ENCODE measurements at regions not wholly inside any gene's neighbourhood (a gene's known extent, or its start where the extent isn't known, plus 50 kb on each side); places are given as distances from the start of the nearest gene placed in this dataset.

DNA sequence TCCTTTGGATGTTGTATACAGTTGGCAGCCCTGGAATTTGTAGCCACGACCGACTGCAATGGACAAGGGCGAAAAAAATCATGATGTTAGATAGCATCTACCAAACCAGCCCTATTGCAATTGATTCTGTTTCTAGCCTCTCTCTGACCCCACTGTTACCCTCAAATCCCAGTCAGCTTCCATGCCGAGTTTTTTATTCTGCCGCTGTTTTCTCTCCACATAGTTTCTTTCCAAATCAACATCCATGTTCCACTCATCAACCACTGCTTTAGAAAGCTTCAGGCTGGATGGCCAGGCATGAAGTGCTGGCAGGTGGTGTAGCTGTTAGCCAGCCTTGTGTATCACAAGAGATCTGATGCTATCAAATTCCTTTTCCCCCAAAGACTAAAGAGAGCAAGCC is 272.8 kb downstream of the FIGN start:
- no peak for DNase-seq (ENCODE audit: low read depth)
- no peak overlapping the region for H3K4me3 ChIP-seq (ENCODE audit: low read depth, low read length)
- TF ChIP-seq, protein P1, sequence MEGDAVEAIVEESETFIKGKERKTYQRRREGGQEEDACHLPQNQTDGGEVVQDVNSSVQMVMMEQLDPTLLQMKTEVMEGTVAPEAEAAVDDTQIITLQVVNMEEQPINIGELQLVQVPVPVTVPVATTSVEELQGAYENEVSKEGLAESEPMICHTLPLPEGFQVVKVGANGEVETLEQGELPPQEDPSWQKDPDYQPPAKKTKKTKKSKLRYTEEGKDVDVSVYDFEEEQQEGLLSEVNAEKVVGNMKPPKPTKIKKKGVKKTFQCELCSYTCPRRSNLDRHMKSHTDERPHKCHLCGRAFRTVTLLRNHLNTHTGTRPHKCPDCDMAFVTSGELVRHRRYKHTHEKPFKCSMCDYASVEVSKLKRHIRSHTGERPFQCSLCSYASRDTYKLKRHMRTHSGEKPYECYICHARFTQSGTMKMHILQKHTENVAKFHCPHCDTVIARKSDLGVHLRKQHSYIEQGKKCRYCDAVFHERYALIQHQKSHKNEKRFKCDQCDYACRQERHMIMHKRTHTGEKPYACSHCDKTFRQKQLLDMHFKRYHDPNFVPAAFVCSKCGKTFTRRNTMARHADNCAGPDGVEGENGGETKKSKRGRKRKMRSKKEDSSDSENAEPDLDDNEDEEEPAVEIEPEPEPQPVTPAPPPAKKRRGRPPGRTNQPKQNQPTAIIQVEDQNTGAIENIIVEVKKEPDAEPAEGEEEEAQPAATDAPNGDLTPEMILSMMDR (conservative IDR thresholded peaks at IDR 0.05; ENCODE audit: low read depth, low read length): no peak

DNA sequence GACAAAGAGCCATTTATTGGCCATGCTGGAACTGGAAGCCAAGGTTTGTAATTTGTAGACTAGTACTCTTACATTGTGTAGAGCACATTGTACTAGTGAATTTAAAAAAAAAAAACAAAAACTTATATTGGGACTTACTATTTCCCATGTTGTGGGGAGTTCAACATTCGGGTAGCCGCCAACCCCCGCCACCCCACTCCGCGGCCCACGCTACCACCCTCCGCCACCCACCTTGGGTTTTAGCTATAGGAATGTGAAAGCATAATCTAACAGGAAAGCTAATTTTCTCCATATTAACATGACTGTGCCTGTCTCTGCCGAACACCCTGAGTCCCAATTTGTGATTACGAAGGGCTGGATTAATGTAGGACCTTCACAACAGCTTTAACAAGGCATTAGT is 275.8 kb downstream of the FIGN start:
- DNase-seq (ENCODE audit: low read depth): no peak
- TF ChIP-seq, protein P1 (conservative IDR thresholded peaks at IDR 0.05; ENCODE audit: low read depth, low read length): no peak
- no peak overlapping the region for H3K4me3 ChIP-seq (ENCODE audit: low read depth, low read length)

DNA sequence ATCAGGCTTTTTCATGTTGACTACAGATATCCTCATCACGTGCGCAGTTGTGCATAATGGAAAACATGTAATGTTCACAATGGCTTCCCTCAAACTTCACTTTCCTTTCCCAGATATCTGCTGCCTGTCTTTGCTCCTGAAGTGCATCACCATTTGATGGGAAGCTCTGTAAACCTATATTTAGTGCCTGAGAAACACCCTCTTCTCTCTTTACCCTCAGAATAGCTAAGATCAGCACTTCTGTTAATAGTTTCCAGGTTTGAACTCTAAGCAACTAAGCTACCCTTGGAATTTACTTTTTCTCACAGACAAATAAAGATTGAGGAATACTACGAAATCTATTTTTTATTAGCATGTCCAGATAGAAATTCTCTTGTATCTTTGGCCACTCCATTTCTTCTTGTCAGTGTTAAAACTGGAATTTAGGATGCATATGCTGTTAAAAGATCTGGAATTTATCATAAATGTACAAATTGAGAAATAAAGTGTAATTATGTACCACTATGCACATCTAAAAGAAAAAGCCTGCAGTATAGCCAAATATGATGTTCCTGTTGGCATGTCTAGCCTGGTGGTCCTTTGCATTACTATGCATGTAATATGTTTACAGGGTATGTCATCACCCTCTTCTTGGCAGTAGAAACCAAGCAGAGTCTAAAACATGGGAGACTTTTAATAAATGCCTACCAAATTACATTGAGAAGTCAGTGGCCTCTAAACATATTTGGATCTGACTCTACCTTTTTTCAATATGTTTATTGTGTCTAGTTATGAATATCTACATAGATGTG is 278.7 kb downstream of the FIGN start:
- TF ChIP-seq, protein P1 (conservative IDR thresholded peaks at IDR 0.05; ENCODE audit: low read depth, low read length): no peak
- no peak overlapping the region for H3K4me3 ChIP-seq (ENCODE audit: low read depth, low read length)

DNA sequence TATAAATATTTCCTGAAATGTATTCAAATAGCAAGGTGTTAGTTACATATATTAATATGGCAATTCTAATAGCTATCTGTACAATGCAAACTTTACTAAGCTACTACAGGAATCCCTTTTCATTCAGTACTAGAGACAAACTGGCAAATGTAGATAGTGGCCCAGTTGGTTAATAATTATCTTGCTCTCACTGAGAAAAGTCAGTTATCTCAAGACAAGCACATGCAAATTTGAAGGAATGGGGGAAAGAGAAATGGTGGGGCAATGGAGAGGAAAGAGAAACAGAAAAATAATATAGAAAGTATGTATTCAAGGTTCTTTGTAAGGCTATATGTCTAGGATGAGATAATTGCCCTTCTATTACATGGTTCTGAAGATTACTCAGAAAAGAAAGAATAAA is 280.0 kb downstream of the FIGN start:
- no peak for DNase-seq (ENCODE audit: low read depth)
- H3K4me3 ChIP-seq (ENCODE audit: low read depth, low read length): no peak overlapping the region
- TF ChIP-seq, protein P1 (conservative IDR thresholded peaks at IDR 0.05; ENCODE audit: low read depth, low read length): no peak

More for the DNA sequence above, 278.7 kb downstream of the FIGN start:
- DNase-seq (ENCODE audit: low read depth): no peak

DNA sequence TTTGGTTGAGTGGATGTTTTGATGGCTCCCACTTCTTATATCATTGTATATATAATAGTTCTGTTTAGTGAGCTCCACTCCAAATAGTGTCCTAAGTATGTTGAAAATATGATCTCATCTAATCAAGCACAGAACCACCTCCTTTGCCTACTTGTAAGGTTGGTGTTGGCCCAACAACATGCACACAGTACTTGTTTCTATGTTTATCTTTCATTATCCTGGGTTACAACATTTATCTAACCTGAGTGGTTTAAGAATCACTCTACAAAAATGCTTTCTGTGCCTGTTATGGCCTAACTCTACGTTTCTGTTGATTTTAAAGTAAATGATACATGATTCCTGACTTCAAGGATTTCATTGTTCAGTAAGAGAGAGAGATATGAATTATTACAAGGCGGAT is 281.9 kb downstream of the FIGN start:
- TF ChIP-seq, protein P1 (conservative IDR thresholded peaks at IDR 0.05; ENCODE audit: low read depth, low read length): no peak
- no peak overlapping the region for H3K4me3 ChIP-seq (ENCODE audit: low read depth, low read length)
- DNase-seq (ENCODE audit: low read depth): no peak

DNA sequence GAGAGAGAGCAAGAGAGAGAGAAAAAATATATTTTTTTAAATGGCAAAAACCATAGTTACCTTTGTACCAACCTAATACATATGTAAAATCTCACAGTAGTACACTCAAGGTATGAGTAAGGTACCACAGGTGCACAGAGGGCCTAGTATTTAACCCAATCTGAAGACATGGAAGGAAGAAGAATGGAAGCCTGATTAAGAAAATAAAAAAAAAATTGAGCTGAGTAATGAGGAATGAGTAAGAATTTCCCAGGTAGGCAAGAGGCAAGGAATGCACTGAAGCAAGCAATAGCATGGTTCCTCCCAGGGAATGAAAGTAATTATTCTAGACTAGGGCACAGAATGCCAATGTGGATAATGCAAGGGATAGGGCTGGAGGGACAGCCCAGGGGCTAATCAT is 294.2 kb downstream of the FIGN start:
- peak; percentile 32 for DNase-seq (ENCODE audit: low read depth)
- TF ChIP-seq, protein P1 (conservative IDR thresholded peaks at IDR 0.05; ENCODE audit: low read depth, low read length): no peak
- H3K4me3 ChIP-seq (ENCODE audit: low read depth, low read length): no peak overlapping the region

DNA sequence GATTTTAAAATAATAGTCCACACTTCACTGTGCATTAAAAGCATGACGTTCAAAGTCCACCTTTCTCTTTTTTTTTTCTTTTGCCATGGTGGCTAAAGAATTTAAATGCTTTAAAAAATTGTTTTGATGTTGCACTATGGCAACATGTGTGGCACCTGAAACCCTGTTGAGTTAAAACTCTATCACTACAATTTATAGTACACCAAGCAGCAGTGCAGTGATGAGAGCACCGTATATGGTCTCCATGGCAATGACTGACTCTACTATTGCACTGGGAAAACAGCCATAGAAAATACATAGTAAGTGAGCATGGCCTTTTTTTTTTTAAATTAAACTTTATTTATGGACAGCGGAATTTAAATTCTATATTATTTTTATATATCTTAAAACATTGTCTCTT is 298.8 kb downstream of the FIGN start:
- H3K4me3 ChIP-seq (ENCODE audit: low read depth, low read length): no peak overlapping the region
- no peak for DNase-seq (ENCODE audit: low read depth)
- TF ChIP-seq, protein P1 (conservative IDR thresholded peaks at IDR 0.05; ENCODE audit: low read depth, low read length): no peak

Data from epithelial cell of proximal tubule (primary cell).